GM06990 (cell line): ENCODE measurements at regions not wholly inside any gene's neighbourhood (a gene's known extent, or its start where the extent isn't known, plus 50 kb on each side); places are given as distances from the start of the nearest gene placed in this dataset.
A peak's percentile ranks its signal among the peaks of the same experiment; 100 is the strongest.

Experiments used
- DNase-seq: peaks from one replicate; pipeline ENCODE4 v3.0.0-alpha.2; 2011; ENCODE audit not compliant: insufficient read length; ENCODE audit errors: extremely low read depth
- H3K27me3 ChIP-seq: replicated peaks from 2 replicates; pipeline ENCODE4 v1.6.0; 2011; ENCODE audit warnings: low read length; ENCODE audit not compliant: control insufficient read depth, insufficient read depth
- H3K36me3 ChIP-seq: 2 replicates; pipeline ENCODE4 v1.5.1; 2011; ENCODE audit warnings: low read length; ENCODE audit not compliant: control insufficient read depth, insufficient read depth
- H3K4me3 ChIP-seq: replicated peaks from 2 replicates; pipeline ENCODE4 v1.5.1; 2011; ENCODE audit warnings: low read depth, mild to moderate bottlenecking, control low read depth, low read length
- TF ChIP-seq, protein P1 (sequence below): IDR thresholded peaks from 2 replicates; pipeline ENCODE4 v1.5.1; 2011; ENCODE audit warnings: low read length, control low read depth, mild to moderate bottlenecking, inconsistent platforms; ENCODE audit not compliant: insufficient read depth, poor library complexity, severe bottlenecking

DNA sequence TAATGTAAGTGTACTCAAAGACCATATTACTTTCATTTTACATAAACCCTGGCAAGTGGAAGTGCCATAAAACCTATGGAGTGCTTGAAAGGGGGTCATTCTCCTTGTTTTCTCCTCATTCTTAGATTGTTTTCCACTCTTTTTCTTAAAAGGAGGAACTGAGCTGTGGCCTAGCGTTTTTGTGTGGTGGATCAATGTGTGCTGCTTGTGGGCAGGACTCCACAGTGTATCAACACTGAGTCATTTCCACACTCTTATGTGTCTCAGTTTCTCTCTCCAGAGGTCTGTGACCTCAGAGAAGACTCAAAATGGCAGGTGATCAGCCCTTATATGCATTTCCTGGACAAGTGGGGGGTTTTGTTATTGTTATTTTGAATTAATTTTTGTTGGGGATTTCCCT lies 516.1 kb upstream of the CDH10 start:
- no peaks in the 10 kb centered on the region for H3K36me3 ChIP-seq
- TF ChIP-seq, protein P1, sequence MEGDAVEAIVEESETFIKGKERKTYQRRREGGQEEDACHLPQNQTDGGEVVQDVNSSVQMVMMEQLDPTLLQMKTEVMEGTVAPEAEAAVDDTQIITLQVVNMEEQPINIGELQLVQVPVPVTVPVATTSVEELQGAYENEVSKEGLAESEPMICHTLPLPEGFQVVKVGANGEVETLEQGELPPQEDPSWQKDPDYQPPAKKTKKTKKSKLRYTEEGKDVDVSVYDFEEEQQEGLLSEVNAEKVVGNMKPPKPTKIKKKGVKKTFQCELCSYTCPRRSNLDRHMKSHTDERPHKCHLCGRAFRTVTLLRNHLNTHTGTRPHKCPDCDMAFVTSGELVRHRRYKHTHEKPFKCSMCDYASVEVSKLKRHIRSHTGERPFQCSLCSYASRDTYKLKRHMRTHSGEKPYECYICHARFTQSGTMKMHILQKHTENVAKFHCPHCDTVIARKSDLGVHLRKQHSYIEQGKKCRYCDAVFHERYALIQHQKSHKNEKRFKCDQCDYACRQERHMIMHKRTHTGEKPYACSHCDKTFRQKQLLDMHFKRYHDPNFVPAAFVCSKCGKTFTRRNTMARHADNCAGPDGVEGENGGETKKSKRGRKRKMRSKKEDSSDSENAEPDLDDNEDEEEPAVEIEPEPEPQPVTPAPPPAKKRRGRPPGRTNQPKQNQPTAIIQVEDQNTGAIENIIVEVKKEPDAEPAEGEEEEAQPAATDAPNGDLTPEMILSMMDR = no peak
- no peak overlapping the region for H3K4me3 ChIP-seq
- DNase-seq = no peak
- no peaks in the 10 kb centered on the region for H3K27me3 ChIP-seq

DNA sequence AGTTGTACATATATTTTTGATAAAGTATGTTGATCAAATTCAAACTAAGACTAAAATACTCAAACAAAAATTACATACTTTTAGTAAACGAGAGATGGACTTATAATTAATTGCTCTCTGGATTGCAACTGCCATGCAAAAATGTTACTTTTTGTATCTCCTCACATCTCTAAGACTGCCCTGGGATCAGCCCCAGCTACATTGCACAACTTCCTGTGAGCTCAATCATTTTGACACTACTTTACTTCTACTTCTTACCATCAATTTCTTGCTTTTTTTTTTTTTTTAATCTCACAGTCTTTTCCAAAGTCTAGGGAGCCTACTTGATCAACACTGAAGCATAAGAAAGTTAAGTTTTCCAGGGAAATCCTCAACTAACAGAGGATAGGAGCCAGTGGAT lies 506.0 kb upstream of the CDH10 start:
- no peak for DNase-seq
- no peaks in the 10 kb centered on the region for H3K27me3 ChIP-seq
- no peak overlapping the region for H3K4me3 ChIP-seq
- no peaks in the 10 kb centered on the region for H3K36me3 ChIP-seq
- TF ChIP-seq, protein P1 = no peak

DNA sequence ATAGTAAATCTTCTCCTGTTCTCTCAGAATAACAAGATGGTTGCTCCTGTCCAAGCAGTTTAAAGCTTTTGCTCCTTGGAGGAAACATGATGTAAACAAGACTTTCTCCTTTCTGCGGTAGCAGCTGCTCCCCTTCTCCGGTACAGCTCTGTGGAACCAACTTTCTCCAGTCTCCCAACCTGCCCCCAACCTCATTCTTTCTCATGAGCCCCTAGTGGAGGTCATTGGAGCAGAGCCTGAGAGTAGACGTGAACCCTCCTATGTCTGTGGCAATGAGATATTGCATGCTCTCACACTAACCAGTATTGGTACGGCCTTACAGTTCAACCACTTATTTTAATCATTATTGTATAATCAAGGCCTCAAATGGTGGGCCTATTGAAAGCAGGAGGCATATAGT lies 483.8 kb upstream of the CDH10 start:
- TF ChIP-seq, protein P1 = no peak
- Histone ChIP-seq H3K36me3 (no peaks in the 10 kb centered on the region), H3K27me3 (no peaks in the 10 kb centered on the region), H3K4me3 (no peak overlapping the region)
- no peak for DNase-seq

DNA sequence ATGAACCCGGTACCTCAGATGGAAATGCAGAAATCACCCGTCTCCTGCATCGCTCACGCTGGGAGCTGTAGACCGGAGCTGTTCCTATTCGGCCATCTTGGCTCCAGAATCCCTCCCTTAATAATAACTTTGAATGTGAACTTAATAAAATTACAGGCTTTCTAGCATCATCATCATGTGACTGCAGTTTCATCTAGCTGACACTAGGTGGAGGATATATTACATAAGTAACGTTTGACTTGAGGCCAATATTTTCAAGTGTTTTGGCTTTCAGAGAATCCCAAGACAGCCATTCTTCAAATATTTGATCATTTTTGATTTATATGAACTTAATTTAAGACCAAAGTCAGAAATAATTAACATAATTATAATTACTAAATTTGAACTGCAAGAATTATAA lies 474.9 kb upstream of the CDH10 start:
- no peak for DNase-seq
- Histone ChIP-seq H3K4me3 (no peak overlapping the region), H3K27me3 (no peaks in the 10 kb centered on the region), H3K36me3 (no peaks in the 10 kb centered on the region)
- TF ChIP-seq, protein P1 = peak; percentile 25

DNA sequence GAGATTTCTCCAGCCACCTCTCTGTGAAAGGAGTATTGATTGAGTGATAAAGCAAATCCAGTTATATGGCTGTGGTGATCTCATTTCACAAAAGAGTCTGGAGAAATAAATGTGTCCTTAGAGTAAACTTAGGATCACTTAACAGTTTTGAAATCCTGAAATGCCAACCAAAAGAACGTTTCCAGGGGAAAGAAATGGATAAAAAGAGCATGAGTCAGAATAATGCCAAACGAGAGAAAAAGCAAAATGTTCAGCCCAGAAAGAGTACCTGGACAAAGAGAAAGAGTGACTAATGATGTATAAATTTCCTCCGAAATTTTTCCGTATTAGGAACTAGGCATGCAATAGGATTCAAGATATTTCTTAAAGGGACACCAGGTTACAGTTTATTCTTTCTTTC lies 463.1 kb upstream of the CDH10 start:
- TF ChIP-seq, protein P1 = no peak
- DNase-seq = no peak
- H3K27me3 ChIP-seq = no peaks in the 10 kb centered on the region
- H3K36me3 ChIP-seq = no peaks in the 10 kb centered on the region
- no peak overlapping the region for H3K4me3 ChIP-seq

DNA sequence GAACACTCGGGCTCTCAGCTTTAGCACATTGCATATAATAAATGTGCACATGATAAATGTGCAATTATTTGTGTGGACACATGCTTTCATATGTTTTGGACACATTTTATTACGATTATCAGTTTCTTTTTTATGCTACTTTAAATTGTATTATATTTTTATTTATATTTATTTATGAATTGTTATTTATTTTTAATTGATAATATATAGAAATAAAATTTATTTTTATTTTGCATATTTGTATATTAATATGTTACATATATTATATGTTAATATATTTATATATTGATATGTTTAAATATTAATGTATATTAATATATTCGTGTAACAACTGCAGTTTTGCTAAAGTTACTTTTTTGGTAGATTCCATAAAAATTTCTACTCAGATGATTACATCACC lies 454.8 kb upstream of the CDH10 start:
- H3K27me3 ChIP-seq = no peaks in the 10 kb centered on the region
- TF ChIP-seq, protein P1 = no peak
- H3K36me3 ChIP-seq = no peaks in the 10 kb centered on the region
- no peak overlapping the region for H3K4me3 ChIP-seq
- no peak for DNase-seq
